Heart left ventricle (tissue), 16 donors: ENCODE measurements at regions not wholly inside any gene's neighbourhood (a gene's known extent, or its start where the extent isn't known, plus 50 kb on each side); places are given as distances from the start of the nearest gene placed in this dataset.

Experiments used
- ATAC-seq, 4 donors: fragments of 200-7000 bp; cut with Tn5 transposase; one replicate each; pipeline ENCODE4 v1.9.1; 2020 to 2022; ENCODE audit warnings: moderate library complexity in 4 of 4, mild to moderate bottlenecking in 3 of 4, moderate number of reproducible peaks in 1 of 4
- DNase-seq, 5 donors: peaks; one replicate each; pipeline ENCODE4 v3.0.0-alpha.2; 2020
- H3K27ac ChIP-seq, 12 donors: fragments of 200-600 bp; sonication (generic) in 4 of 12; one replicate each; pipeline versions ENCODE4 v1.5.0 to v1.8.0; 2016 to 2022; ENCODE audit warnings: mild to moderate bottlenecking in 2 of 12
- H3K27me3 ChIP-seq, 9 donors: fragments of 200-600 bp; sonication (generic) in 2 of 9; one replicate each; pipeline versions ENCODE4 v1.5.1 to v1.8.0; 2016 to 2022; ENCODE audit warnings: mild to moderate bottlenecking in 3 of 9
- H3K36me3 ChIP-seq, 9 donors: fragments of 200-600 bp; sonication (generic) in 2 of 9; one replicate each; pipeline versions ENCODE4 v1.5.0 to v1.8.0; 2018 to 2022; ENCODE audit warnings: mild to moderate bottlenecking in 2 of 9
- H3K4me1 ChIP-seq, 12 donors: fragments of 200-600 bp; sonication (generic) in 4 of 12; one replicate each; pipeline versions ENCODE4 v1.5.0 to v1.8.0; 2016 to 2022; ENCODE audit warnings: mild to moderate bottlenecking in 3 of 12
- H3K4me3 ChIP-seq, 12 donors: fragments of 200-600 bp; sonication (generic) in 4 of 12; one replicate each; pipeline versions ENCODE4 v1.5.0 to v1.8.0; 2017 to 2022; ENCODE audit warnings: mild to moderate bottlenecking in 9 of 12, moderate library complexity in 4 of 12
- H3K9me3 ChIP-seq, 12 donors: fragments of 200-600 bp; sonication (generic) in 4 of 12; one replicate each; pipeline versions ENCODE4 v1.5.0 to v1.8.0; 2016 to 2022; ENCODE audit warnings: mild to moderate bottlenecking in 1 of 12
- POLR2A ChIP-seq, 2 donors: fragments of 450-650 bp; IDR thresholded peaks; one replicate each; pipeline ENCODE4 v1.6.1; 2017; ENCODE audit warnings: antibody characterized with exemption in 2 of 2, mild to moderate bottlenecking in 2 of 2, moderate library complexity in 2 of 2
- WGBS, 4 donors: extraction: QIAGEN DNeasy Blood & Tissue Kit in 2 of 4; methylation state at CpG; one replicate each; pipeline versions ENCODE4 v1.1.5 to v1.1.7; 2013 to 2018; 5-methylcytosine and 5-hydroxymethylcytosine counted together
- intact Hi-C, 10 donors: fragments of 100-400 bp; cut with DNase I; formaldehyde crosslinking; loops; one replicate each; pipeline versions ENCODE4 v1.11.1 to v1.14.2; 2022
- TF ChIP-seq, protein P1 (sequence below), 12 donors: fragments of 200-600 bp; sonication (generic) in 4 of 12; IDR thresholded peaks; one replicate each; pipeline versions ENCODE4 v1.5.0 to v1.8.0; 2018 to 2022; ENCODE audit warnings: antibody characterized with exemption in 12 of 12, mild to moderate bottlenecking in 5 of 12
- donor health status: ischemic (EF 13 %, LVEDD 7.1; RV severe dilation, severe dysfunction).
- donor health status: healthy with polysubstance abuse.
- donor health status: DM: no; HTN: yes; CAD: no.
- donor health status: DM: no; HTN: no; CAD: no.
- donor health status: ischemic (EF 25% LVEDD 6.9; RV normal size, moderate dysfunction).
- donor health status: ischemic (EF 25% LVEDD 5.7; RV mildly dilated, moderate dysfunction).
- donor health status: healthy.
- donor health status: DM: yes; HTN: yes; CAD: no.
- donor health status: ischemic (EF 35%, LVEDD 5.7; RV mildly dilated, moderate dysfunction).
- donor health status: nonischemic (EF 11% LVEDD 7.7; RV severe dilation, severe dysfunction).
- donor health status: DM: yes; HTN: yes; CAD: no.
- donor health status: PGD.
- donor health status: ischemic (EF 29% LVEDD 5.4; RV normal size, mild dysfunction).
- donor health status: nonischemic (EF 23%, LVEDD 6.1; RV moderate dilation, normal function).

DNA sequence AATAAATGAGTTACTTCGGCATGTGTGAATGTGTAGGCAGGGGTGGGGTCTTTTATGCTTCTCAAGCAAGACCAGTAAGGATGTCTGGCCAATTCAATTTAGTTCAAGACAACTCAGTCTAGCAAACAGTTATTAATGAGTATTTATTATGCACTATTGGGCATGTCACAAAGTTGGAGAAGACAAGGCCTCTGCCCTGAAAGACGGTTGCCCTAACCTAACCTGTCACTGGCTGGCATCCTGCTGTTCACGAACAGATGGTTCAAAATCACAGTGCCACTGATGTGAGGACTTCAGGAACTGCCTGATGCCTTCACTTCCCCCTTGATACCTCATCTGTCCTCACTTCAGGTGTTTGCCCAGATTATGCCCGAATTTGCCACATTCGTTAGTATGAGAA, 217.8 kb downstream of the SOX2 start:
- intact Hi-C loops = no loop called here
- WGBS, 4 donors = 73 to 89% (median 78%) methylated on average over 5 of the region's 5 CpGs
- H3K9me3 ChIP-seq = peaks cover 0 to 9% (median 0%) of the 10 kb centered on the region in 12 donors
- DNase-seq (no peak), ATAC-seq (no peak)
- H3K27ac ChIP-seq = no peak overlapping the region
- no peaks in the 10 kb centered on the region for H3K36me3 ChIP-seq
- no peak overlapping the region for H3K4me3 ChIP-seq
- H3K27me3 ChIP-seq = no peaks in the 10 kb centered on the region
- no peaks in the 10 kb centered on the region for H3K4me1 ChIP-seq
- no peak for TF ChIP-seq POLR2A (IDR thresholded peaks at IDR 0.05)
- TF ChIP-seq, protein P1, sequence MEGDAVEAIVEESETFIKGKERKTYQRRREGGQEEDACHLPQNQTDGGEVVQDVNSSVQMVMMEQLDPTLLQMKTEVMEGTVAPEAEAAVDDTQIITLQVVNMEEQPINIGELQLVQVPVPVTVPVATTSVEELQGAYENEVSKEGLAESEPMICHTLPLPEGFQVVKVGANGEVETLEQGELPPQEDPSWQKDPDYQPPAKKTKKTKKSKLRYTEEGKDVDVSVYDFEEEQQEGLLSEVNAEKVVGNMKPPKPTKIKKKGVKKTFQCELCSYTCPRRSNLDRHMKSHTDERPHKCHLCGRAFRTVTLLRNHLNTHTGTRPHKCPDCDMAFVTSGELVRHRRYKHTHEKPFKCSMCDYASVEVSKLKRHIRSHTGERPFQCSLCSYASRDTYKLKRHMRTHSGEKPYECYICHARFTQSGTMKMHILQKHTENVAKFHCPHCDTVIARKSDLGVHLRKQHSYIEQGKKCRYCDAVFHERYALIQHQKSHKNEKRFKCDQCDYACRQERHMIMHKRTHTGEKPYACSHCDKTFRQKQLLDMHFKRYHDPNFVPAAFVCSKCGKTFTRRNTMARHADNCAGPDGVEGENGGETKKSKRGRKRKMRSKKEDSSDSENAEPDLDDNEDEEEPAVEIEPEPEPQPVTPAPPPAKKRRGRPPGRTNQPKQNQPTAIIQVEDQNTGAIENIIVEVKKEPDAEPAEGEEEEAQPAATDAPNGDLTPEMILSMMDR (IDR thresholded peaks at IDR 0.05) = no peak

DNA sequence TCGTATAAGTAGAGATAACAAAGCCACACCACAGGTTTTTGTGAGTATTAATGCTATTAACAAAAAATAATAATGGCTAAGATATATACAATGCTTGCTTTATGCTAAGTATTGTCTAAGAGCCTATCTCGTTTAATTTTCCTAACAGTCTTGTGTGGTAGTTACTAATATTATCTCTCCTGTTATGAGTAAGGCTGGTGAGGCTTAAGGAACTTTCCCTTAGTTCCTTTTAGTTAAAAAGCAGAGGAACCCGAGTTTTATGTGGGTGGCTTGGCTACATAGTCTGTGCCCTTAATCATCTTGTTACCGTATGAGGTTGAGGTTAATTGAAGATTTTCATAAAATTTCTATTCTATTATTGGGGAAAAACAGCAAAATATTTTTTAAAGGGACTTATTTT, 218.4 kb downstream of the SOX2 start:
- no peaks in the 10 kb centered on the region for H3K4me1 ChIP-seq
- WGBS, 4 donors = 72 to 78% (median 76%) methylated on average over 4 of the region's 4 CpGs
- intact Hi-C loops = no loop called here
- no peak overlapping the region for H3K27ac ChIP-seq
- DNase-seq = no peak
- H3K9me3 ChIP-seq = peaks cover 0 to 9% (median 0%) of the 10 kb centered on the region in 12 donors
- no peaks in the 10 kb centered on the region for H3K36me3 ChIP-seq
- H3K27me3 ChIP-seq = no peaks in the 10 kb centered on the region
- no peak for ATAC-seq
- H3K4me3 ChIP-seq = no peak overlapping the region
- TF ChIP-seq, protein P1 (IDR thresholded peaks at IDR 0.05) = no peak
- TF ChIP-seq POLR2A (IDR thresholded peaks at IDR 0.05) = no peak

DNA sequence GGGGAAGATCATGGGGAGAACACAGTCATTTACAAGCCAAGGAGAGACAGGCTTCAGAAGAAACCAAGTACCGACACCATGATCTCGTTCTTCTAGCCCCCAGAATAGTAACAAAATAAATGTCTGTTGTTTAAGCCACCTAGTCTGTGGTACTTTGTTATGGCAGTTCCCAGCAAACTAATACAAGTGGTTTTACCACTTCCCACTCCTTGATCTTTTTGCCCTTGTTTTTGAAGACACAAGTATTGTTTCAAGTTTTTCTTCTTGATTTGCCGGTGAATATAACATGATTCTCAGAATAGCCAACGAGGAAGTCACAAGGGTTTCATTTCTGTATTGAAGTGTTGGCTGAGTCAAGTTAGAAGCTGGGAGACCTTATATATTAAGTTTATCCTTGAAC, 220.3 kb downstream of the SOX2 start:
- Histone ChIP-seq H3K27ac (no peak overlapping the region), H3K27me3 (no peaks in the 10 kb centered on the region), H3K36me3 (no peaks in the 10 kb centered on the region), H3K4me1 (no peaks in the 10 kb centered on the region), H3K9me3 (peaks cover 0 to 9% (median 0%) of the 10 kb centered on the region in 12 donors), H3K4me3 (no peak overlapping the region)
- WGBS, 4 donors = 75 to 87% (median 80%) methylated on average over 4 of the region's 4 CpGs
- ATAC-seq = no peak
- intact Hi-C loops = no loop called here
- no peak for DNase-seq
- TF ChIP-seq POLR2A (IDR thresholded peaks at IDR 0.05) = no peak
- TF ChIP-seq, protein P1 (IDR thresholded peaks at IDR 0.05) = no peak

DNA sequence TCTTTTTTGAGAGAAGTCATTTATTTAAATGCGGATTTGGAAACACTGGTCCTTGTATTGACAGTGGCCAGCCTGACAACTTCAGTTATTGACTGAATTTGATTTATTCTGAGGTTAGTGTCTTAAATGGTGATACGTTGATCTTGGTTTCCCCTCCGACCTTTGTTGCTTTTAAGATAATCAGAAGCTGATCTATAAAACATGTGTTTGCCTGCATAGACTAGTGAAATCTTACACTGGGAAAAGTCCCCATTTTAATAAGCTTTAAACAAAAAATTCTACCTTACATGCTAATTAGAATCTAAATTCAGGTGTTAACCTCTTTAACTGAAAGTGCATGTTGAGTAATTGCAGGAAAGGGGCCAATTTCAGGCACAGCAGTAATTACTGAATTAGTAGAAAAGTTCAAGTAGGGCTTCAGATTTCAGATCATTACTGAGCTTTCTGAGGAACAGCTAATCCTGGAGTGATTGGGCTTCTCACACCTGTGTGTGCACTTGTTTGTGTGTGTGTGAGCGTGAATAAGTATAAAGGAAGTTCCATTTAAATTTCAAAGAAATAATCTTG, 221.4 kb downstream of the SOX2 start:
- WGBS, 4 donors = 84 to 89% (median 85%) methylated on average over 4 of the region's 4 CpGs
- TF ChIP-seq, protein P1 (IDR thresholded peaks at IDR 0.05) = no peak
- no peak for TF ChIP-seq POLR2A (IDR thresholded peaks at IDR 0.05)

More for the DNA sequence above, 221.4 kb downstream of the SOX2 start:
- Histone ChIP-seq H3K4me3 (no peak overlapping the region), H3K36me3 (no peaks in the 10 kb centered on the region), H3K27ac (no peak overlapping the region), H3K27me3 (no peaks in the 10 kb centered on the region), H3K9me3 (peaks cover 0 to 5% (median 0%) of the 10 kb centered on the region in 12 donors), H3K4me1 (no peaks in the 10 kb centered on the region)
- intact Hi-C loops = no loop called here
- ATAC-seq = no peak
- no peak for DNase-seq
